OCI-LY3 (cell line): ENCODE measurements at regions not wholly inside any gene's neighbourhood (a gene's known extent, or its start where the extent isn't known, plus 50 kb on each side); places are given as distances from the start of the nearest gene placed in this dataset.

Experiments used
- CTCF ChIP-seq: fragments of 200-600, 300-600 bp; sonication (generic); IDR thresholded peaks from 2 replicates; pipeline ENCODE4 v1.5.1; 2014; ENCODE audit warnings: antibody characterized with exemption, low read length, low read depth
- EZH2phosphoT487 ChIP-seq: fragments of 200-600 bp; shearing (Covaris generic); IDR thresholded peaks from 2 replicates; pipeline ENCODE4 v1.6.1; 2018; ENCODE audit warnings: antibody characterized with exemption, mixed run types, low read depth

- TF ChIP-seq EZH2phosphoT487: no peak
- no peak for TF ChIP-seq CTCF
Measured at GRCh38 chr1:193533853-193534252, 347.4 kb upstream of the B3GALT2 start.
